ENCODE measurements at regions not wholly inside any gene's neighbourhood (a gene's known extent, or its start where the extent isn't known, plus 50 kb on each side); places are given as distances from the start of the nearest gene placed in this dataset.
"Not testable (repeated sequence)": the region's sequence is repeated elsewhere in the genome, so short reads cannot be mapped to it uniquely, and the experiment has no call there.

GRCh38 chr1:187563191-187563590 is 734.4 kb downstream of the PLA2G4A start:
- DNase-seq = no peak

GRCh38 chr1:187566354-187566753 is 737.6 kb downstream of the PLA2G4A start:
- DNase-seq = no peak

GRCh38 chr1:187568067-187568466 is 739.3 kb downstream of the PLA2G4A start:
- DNase-seq = no peak

GRCh38 chr1:187570166-187570565 is 741.4 kb downstream of the PLA2G4A start:
- DNase-seq = no peak

- no peak for DNase-seq
These were observed 748.9 kb downstream of the PLA2G4A start for GRCh38 chr1:187577610-187578009.

- DNase-seq = no peak
These were observed 760.2 kb downstream of the PLA2G4A start for GRCh38 chr1:187588917-187589316.

GRCh38 chr1:187605736-187606135 is 777.0 kb downstream of the PLA2G4A start:
- DNase-seq = no peak

- not testable (repeated sequence) for DNase-seq
These were observed 787.3 kb downstream of the PLA2G4A start for GRCh38 chr1:187615853-187616735.

GRCh38 chr1:187616830-187617229 is 788.1 kb downstream of the PLA2G4A start:
- not testable (repeated sequence) for DNase-seq

- no peak for DNase-seq
These were observed 789.0 kb downstream of the PLA2G4A start for GRCh38 chr1:187617776-187618175.

GRCh38 chr1:187619175-187619574 is 790.4 kb downstream of the PLA2G4A start:
- no peak for DNase-seq

GRCh38 chr1:187621951-187622350 is 793.2 kb downstream of the PLA2G4A start:
- no peak for DNase-seq

- DNase-seq = no peak
These were observed 793.8 kb downstream of the PLA2G4A start for GRCh38 chr1:187622545-187622944.

GRCh38 chr1:187624812-187625545 is 796.2 kb downstream of the PLA2G4A start:
- no peak for DNase-seq

- no peak for DNase-seq
These were observed 797.3 kb downstream of the PLA2G4A start for GRCh38 chr1:187626056-187626455.

- no peak for DNase-seq
These were observed 798.8 kb downstream of the PLA2G4A start for GRCh38 chr1:187627516-187627915.

GRCh38 chr1:187629075-187629474 is 800.3 kb downstream of the PLA2G4A start:
- no peak for DNase-seq

- no peak for DNase-seq
These were observed 802.1 kb downstream of the PLA2G4A start for GRCh38 chr1:187630653-187631380.

GRCh38 chr1:187631381-187631675 is 802.6 kb downstream of the PLA2G4A start:
- DNase-seq = no peak

- no peak for DNase-seq
These were observed 803.2 kb downstream of the PLA2G4A start for GRCh38 chr1:187631984-187632383.

GRCh38 chr1:187634940-187635339 is 806.2 kb downstream of the PLA2G4A start:
- DNase-seq = no peak

- no peak for DNase-seq
These were observed 810.1 kb downstream of the PLA2G4A start for GRCh38 chr1:187638733-187639434.

GRCh38 chr1:187641015-187641414 is 812.3 kb downstream of the PLA2G4A start:
- no peak for DNase-seq
